ENCODE measurements at regions not wholly inside any gene's neighbourhood (a gene's known extent, or its start where the extent isn't known, plus 50 kb on each side); places are given as distances from the start of the nearest gene placed in this dataset.

DNA sequence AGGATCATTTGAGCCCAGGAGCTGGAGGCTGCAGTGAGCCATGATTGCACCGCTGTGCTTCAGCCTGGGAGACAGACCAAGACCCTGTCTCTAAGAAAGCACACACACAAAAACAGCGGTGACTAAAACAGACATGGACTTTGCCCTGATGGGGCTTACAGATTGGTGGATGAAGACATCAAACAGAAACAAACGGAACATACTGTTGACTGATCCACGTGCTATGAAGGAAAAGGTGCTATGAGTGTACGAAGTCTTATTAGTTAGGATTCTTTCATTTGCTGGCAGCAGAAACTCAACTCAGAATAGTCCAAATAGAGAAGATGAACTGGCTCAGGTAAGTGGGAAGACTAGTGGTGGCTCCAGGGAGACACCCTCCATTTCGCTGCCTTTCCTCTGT is 309.8 kb upstream of the N4BP1 start:
- Histone ChIP-seq H3K4me3 (ENCODE audit: low read depth in 1 of 3, low read length in 3 of 3) (no peak overlapping the region), H3K4me1 (ENCODE audit: control insufficient read depth in 4 of 4, insufficient read depth in 4 of 4, low read length in 3 of 4) (no peaks in the 10 kb centered on the region), H3K27me3 (ENCODE audit: control insufficient read depth in 4 of 4, insufficient read depth in 4 of 4, low read length in 3 of 4) (no peaks in the 10 kb centered on the region), H3K27ac (ENCODE audit: low read depth in 1 of 2, low read length in 2 of 2) (no peak overlapping the region), H3K9me3 (ENCODE audit: control insufficient read depth in 4 of 4, low read length in 3 of 4) (no peaks in the 10 kb centered on the region), H3K36me3 (ENCODE audit: control insufficient read depth in 4 of 4, insufficient read depth in 3 of 4, low read depth in 1 of 4, low read length in 3 of 4) (no peaks in the 10 kb centered on the region), H3K9ac (ENCODE audit: low read depth in 1 of 2, low read length in 2 of 2) (no peak overlapping the region)
- WGBS: 58% methylated on average over 6 of the region's 6 CpGs
- no peak for DNase-seq (ENCODE audit: low spot score)
- no peak for TF ChIP-seq RXRA (IDR thresholded peaks at IDR 0.05)
- TF ChIP-seq, protein P1, sequence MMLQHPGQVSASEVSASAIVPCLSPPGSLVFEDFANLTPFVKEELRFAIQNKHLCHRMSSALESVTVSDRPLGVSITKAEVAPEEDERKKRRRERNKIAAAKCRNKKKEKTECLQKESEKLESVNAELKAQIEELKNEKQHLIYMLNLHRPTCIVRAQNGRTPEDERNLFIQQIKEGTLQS (IDR thresholded peaks at IDR 0.05): no peak

- H3K4me3 ChIP-seq (ENCODE audit: low read depth in 1 of 3, low read length in 3 of 3): no peak overlapping the region
- no peak overlapping the region for H3K27ac ChIP-seq (ENCODE audit: low read depth in 1 of 2, low read length in 2 of 2)
- no peaks in the 10 kb centered on the region for H3K27me3 ChIP-seq (ENCODE audit: control insufficient read depth in 4 of 4, insufficient read depth in 4 of 4, low read length in 3 of 4)
- no peak for DNase-seq (ENCODE audit: low spot score)
- H3K9me3 ChIP-seq (ENCODE audit: control insufficient read depth in 4 of 4, low read length in 3 of 4): no peaks in the 10 kb centered on the region
- no peak overlapping the region for H3K9ac ChIP-seq (ENCODE audit: low read depth in 1 of 2, low read length in 2 of 2)
- H3K4me1 ChIP-seq (ENCODE audit: control insufficient read depth in 4 of 4, insufficient read depth in 4 of 4, low read length in 3 of 4): no peaks in the 10 kb centered on the region
- 55% methylated on average over 4 of the region's 4 CpGs for WGBS
- TF ChIP-seq FOXA2 (IDR thresholded peaks at IDR 0.05): no peak
- TF ChIP-seq HNF4A (conservative IDR thresholded peaks at IDR 0.05): no peak
- TF ChIP-seq FOXA1 (IDR thresholded peaks at IDR 0.05): no peak
- no peak for TF ChIP-seq REST (IDR thresholded peaks at IDR 0.05)
- TF ChIP-seq GABPA (IDR thresholded peaks at IDR 0.05 in 1 of 2, conservative IDR thresholded peaks at IDR 0.05 in 1 of 2): no peak
- TF ChIP-seq YY1 (IDR thresholded peaks at IDR 0.05): no peak
- TF ChIP-seq CTCF (IDR thresholded peaks at IDR 0.05; ENCODE audit: low read depth, low read length, missing input control): no peak
- TF ChIP-seq TAF1 (conservative IDR thresholded peaks at IDR 0.05): no peak
- TF ChIP-seq RXRA (IDR thresholded peaks at IDR 0.05): no peak
- TF ChIP-seq SP1 (IDR thresholded peaks at IDR 0.05): no peak
- no peaks in the 10 kb centered on the region for H3K36me3 ChIP-seq (ENCODE audit: control insufficient read depth in 4 of 4, insufficient read depth in 3 of 4, low read depth in 1 of 4, low read length in 3 of 4)
Observed at GRCh38 chr16:48918520-48919258, 308.7 kb upstream of the N4BP1 start.

- Histone ChIP-seq H3K4me3 (ENCODE audit: low read depth in 1 of 3, low read length in 3 of 3) (no peak overlapping the region), H3K36me3 (ENCODE audit: control insufficient read depth in 4 of 4, insufficient read depth in 3 of 4, low read depth in 1 of 4, low read length in 3 of 4) (no peaks in the 10 kb centered on the region), H3K27me3 (ENCODE audit: control insufficient read depth in 4 of 4, insufficient read depth in 4 of 4, low read length in 3 of 4) (peaks cover 0 to 3% (median under 1%) of the 10 kb centered on the region in 4 donors), H3K27ac (ENCODE audit: low read depth in 1 of 2, low read length in 2 of 2) (no peak overlapping the region), H3K9me3 (ENCODE audit: control insufficient read depth in 4 of 4, low read length in 3 of 4) (no peaks in the 10 kb centered on the region), H3K4me1 (ENCODE audit: control insufficient read depth in 4 of 4, insufficient read depth in 4 of 4, low read length in 3 of 4) (no peaks in the 10 kb centered on the region), H3K9ac (ENCODE audit: low read depth in 1 of 2, low read length in 2 of 2) (no peak overlapping the region)
- no peak for DNase-seq (ENCODE audit: low spot score)
- 18% methylated on average over 1 of the region's 1 CpG for WGBS
- TF ChIP-seq FOXA1 (IDR thresholded peaks at IDR 0.05): no peak
- no peak for TF ChIP-seq YY1 (IDR thresholded peaks at IDR 0.05)
- no peak for TF ChIP-seq HNF4A (conservative IDR thresholded peaks at IDR 0.05)
- TF ChIP-seq HNF4G (IDR thresholded peaks at IDR 0.05): no peak
- TF ChIP-seq, protein P1 (IDR thresholded peaks at IDR 0.05): no peak
Observed at GRCh38 chr16:48916566-48916965, 306.6 kb upstream of the N4BP1 start.
